Osteocyte (in vitro differentiated cells): ENCODE measurements at regions not wholly inside any gene's neighbourhood (a gene's known extent, or its start where the extent isn't known, plus 50 kb on each side); places are given as distances from the start of the nearest gene placed in this dataset.

Source experiments
- DNase-seq: peaks from one replicate; pipeline ENCODE4 v3.0.0; 2021; ENCODE audit warnings: mixed read lengths; ENCODE audit not compliant: unreplicated experiment; ENCODE audit errors: extremely low spot score
- H3K27ac Mint-ChIP-seq: one replicate; pipeline ENCODE4 v1.8.0; 2021; ENCODE audit warnings: mild to moderate bottlenecking, mixed read lengths; ENCODE audit not compliant: unreplicated experiment
- H3K27me3 Mint-ChIP-seq: one replicate; pipeline ENCODE4 v1.8.0; 2021; ENCODE audit warnings: mixed read lengths; ENCODE audit not compliant: unreplicated experiment
- H3K36me3 Mint-ChIP-seq: one replicate; pipeline ENCODE4 v1.8.0; 2021; ENCODE audit warnings: mixed read lengths; ENCODE audit not compliant: unreplicated experiment
- H3K4me1 Mint-ChIP-seq: one replicate; pipeline ENCODE4 v1.8.0; 2021; ENCODE audit warnings: mixed read lengths; ENCODE audit not compliant: unreplicated experiment
- H3K4me3 Mint-ChIP-seq: one replicate; pipeline ENCODE4 v1.8.0; 2021; ENCODE audit warnings: mild to moderate bottlenecking, moderate library complexity, mixed read lengths; ENCODE audit not compliant: unreplicated experiment
- H3K9me3 Mint-ChIP-seq: one replicate; pipeline ENCODE4 v1.8.0; 2021; ENCODE audit warnings: mixed read lengths; ENCODE audit not compliant: unreplicated experiment
- CTCF ChIP-seq: fragments of 200-600 bp; sonication (generic); IDR thresholded peaks from 2 replicates; pipeline ENCODE4 v1.5.0; 2021; ENCODE audit warnings: antibody characterized with exemption, mild to moderate bottlenecking, moderate library complexity

GRCh38 chr16:65429504-65430181 is 307.8 kb upstream of the CDH11 start:
- no peak overlapping the region for H3K4me3 Mint-ChIP-seq
- no peak for TF ChIP-seq CTCF
- H3K27me3 Mint-ChIP-seq, result peaks cover 6% of the 10 kb centered on the region
- H3K27ac Mint-ChIP-seq, result no peak overlapping the region
- no peaks in the 10 kb centered on the region for H3K4me1 Mint-ChIP-seq
- no peaks in the 10 kb centered on the region for H3K36me3 Mint-ChIP-seq
- no peak for DNase-seq
- no peaks in the 10 kb centered on the region for H3K9me3 Mint-ChIP-seq

- no peaks in the 10 kb centered on the region for H3K36me3 Mint-ChIP-seq
- DNase-seq, result no peak
- TF ChIP-seq CTCF, result no peak
- no peaks in the 10 kb centered on the region for H3K4me1 Mint-ChIP-seq
- no peak overlapping the region for H3K4me3 Mint-ChIP-seq
- H3K9me3 Mint-ChIP-seq, result no peaks in the 10 kb centered on the region
- no peak overlapping the region for H3K27ac Mint-ChIP-seq
- peaks cover 4% of the 10 kb centered on the region for H3K27me3 Mint-ChIP-seq
Observed at GRCh38 chr16:65426484-65426883, 304.6 kb upstream of the CDH11 start.

- Mint-ChIP-seq H3K27ac (no peak overlapping the region), H3K4me1 (peaks cover 5% of the 10 kb centered on the region), H3K4me3 (no peak overlapping the region), H3K36me3 (no peaks in the 10 kb centered on the region), H3K27me3 (peaks cover 4% of the 10 kb centered on the region), H3K9me3 (peaks cover 4% of the 10 kb centered on the region)
- DNase-seq, result no peak
- TF ChIP-seq CTCF, result no peak
Observed at GRCh38 chr16:65422934-65423333, 301.1 kb upstream of the CDH11 start.

- Mint-ChIP-seq H3K4me3 (no peak overlapping the region), H3K4me1 (peaks cover 8% of the 10 kb centered on the region), H3K36me3 (no peaks in the 10 kb centered on the region), H3K9me3 (peaks cover 4% of the 10 kb centered on the region), H3K27me3 (no peaks in the 10 kb centered on the region), H3K27ac (no peak overlapping the region)
- no peak for TF ChIP-seq CTCF
- DNase-seq, result no peak
Observed at GRCh38 chr16:65421596-65421995, 299.7 kb upstream of the CDH11 start.

GRCh38 chr16:65418435-65418834 is 296.6 kb upstream of the CDH11 start:
- TF ChIP-seq CTCF, result no peak
- DNase-seq, result no peak
- Mint-ChIP-seq H3K9me3 (peaks cover 4% of the 10 kb centered on the region), H3K4me3 (no peak overlapping the region), H3K27me3 (no peaks in the 10 kb centered on the region), H3K4me1 (peaks cover 26% of the 10 kb centered on the region), H3K36me3 (no peaks in the 10 kb centered on the region), H3K27ac (no peak overlapping the region)
